ENCODE measurements at regions not wholly inside any gene's neighbourhood (a gene's known extent, or its start where the extent isn't known, plus 50 kb on each side); places are given as distances from the start of the nearest gene placed in this dataset.

- TF ChIP-seq POLR2AphosphoS5 (IDR thresholded peaks at IDR 0.05) (no peak), EP300 (IDR thresholded peaks at IDR 0.05) (no peak)
- TF ChIP-seq, protein P1, sequence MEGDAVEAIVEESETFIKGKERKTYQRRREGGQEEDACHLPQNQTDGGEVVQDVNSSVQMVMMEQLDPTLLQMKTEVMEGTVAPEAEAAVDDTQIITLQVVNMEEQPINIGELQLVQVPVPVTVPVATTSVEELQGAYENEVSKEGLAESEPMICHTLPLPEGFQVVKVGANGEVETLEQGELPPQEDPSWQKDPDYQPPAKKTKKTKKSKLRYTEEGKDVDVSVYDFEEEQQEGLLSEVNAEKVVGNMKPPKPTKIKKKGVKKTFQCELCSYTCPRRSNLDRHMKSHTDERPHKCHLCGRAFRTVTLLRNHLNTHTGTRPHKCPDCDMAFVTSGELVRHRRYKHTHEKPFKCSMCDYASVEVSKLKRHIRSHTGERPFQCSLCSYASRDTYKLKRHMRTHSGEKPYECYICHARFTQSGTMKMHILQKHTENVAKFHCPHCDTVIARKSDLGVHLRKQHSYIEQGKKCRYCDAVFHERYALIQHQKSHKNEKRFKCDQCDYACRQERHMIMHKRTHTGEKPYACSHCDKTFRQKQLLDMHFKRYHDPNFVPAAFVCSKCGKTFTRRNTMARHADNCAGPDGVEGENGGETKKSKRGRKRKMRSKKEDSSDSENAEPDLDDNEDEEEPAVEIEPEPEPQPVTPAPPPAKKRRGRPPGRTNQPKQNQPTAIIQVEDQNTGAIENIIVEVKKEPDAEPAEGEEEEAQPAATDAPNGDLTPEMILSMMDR (IDR thresholded peaks at IDR 0.05) = no peak
These were observed 403.5 kb downstream of the DIPK2A start for GRCh38 chr3:144375088-144375487.

Measured in sigmoid colon (tissue), 4 donors.